H1 (cell line): ENCODE measurements at regions not wholly inside any gene's neighbourhood (a gene's known extent, or its start where the extent isn't known, plus 50 kb on each side); places are given as distances from the start of the nearest gene placed in this dataset.

Experiments
- CEBPB ChIP-seq: IDR thresholded peaks from 2 replicates; pipeline ENCODE4 v1.6.1; 2012; ENCODE audit warnings: low read depth, low read length
- CTCF ChIP-seq, 3 experiments: IDR thresholded peaks; 1 replicate in 2 of 3; 2 replicates in 1 of 3; pipeline versions ENCODE4 v1.5.1 to v1.6.1; 2011; ENCODE audit warnings: low read length in 3 of 3, mild to moderate bottlenecking in 3 of 3, inconsistent platforms in 2 of 3, low read depth in 1 of 3, moderate library complexity in 1 of 3; ENCODE audit not compliant: insufficient read depth in 1 of 3; ENCODE audit errors: control extremely low read depth in 1 of 3
- NANOG ChIP-seq: IDR thresholded peaks from 2 replicates; pipeline ENCODE4 v1.6.1; 2011; ENCODE audit warnings: low read length, low read depth, mild to moderate bottlenecking, inconsistent platforms; ENCODE audit not compliant: insufficient read depth, poor library complexity, severe bottlenecking
- RFX5 ChIP-seq: IDR thresholded peaks from 2 replicates; pipeline ENCODE4 v1.6.1; 2011; ENCODE audit warnings: low read depth, low read length, improper control_type of control experiment, borderline replicate concordance
- SIX5 ChIP-seq: IDR thresholded peaks from 2 replicates; pipeline ENCODE4 v1.6.1; 2011; ENCODE audit warnings: mild to moderate bottlenecking, low read depth, low read length

- TF ChIP-seq CTCF (IDR thresholded peaks at IDR 0.05; ENCODE audit: control extremely low read depth in 1 of 3, insufficient read depth in 1 of 3, low read depth in 1 of 3, low read length in 3 of 3) (no peak), NANOG (no peak), CEBPB (no peak), SIX5 (no peak), RFX5 (no peak)
Observed at GRCh38 chr21:27841084-27841672, 874.3 kb upstream of the ADAMTS5 start.
